K562 (cell line): ENCODE measurements at regions not wholly inside any gene's neighbourhood (a gene's known extent, or its start where the extent isn't known, plus 50 kb on each side); places are given as distances from the start of the nearest gene placed in this dataset.

Source experiments
- ATAC-seq: fragments of 200-7000 bp; cut with Tn5 transposase; 3 replicates; pipeline ENCODE4 v1.9.1; 2020; ENCODE audit warnings: moderate library complexity
- BruUV-seq: library from RNA; stranded (reverse); fragments of 400-500 nt; replicated peaks from 2 replicates; lab custom pipeline; 2021; lab: Mats Ljungman, UMichigan
- CTCF ChIA-PET: fragments of 300-600 bp; formaldehyde crosslinking; extraction: SDS; loops from one replicate; lab custom pipeline; 2021; ENCODE audit warnings: low intra/inter-chr PET ratio; lab: Yijun Ruan, JAX
- POLR2A ChIA-PET: fragments of 300-600, 350-650 bp; sonication (Branson Sonifier 250); formaldehyde crosslinking; extraction: SDS; loops from one replicate; lab custom pipeline; 2021; ENCODE audit warnings: antibody characterized with exemption, inconsistent platforms; lab: Yijun Ruan, JAX
- DNase-seq, 4 experiments: peaks; one replicate each; pipeline versions ENCODE4 v3.0.0 to v3.0.0-alpha.2; 2011 to 2018; ENCODE audit warnings: low spot score in 3 of 4, mixed read lengths in 3 of 4; ENCODE audit errors: extremely low read depth in 1 of 4
- FAIRE-seq: peaks from 2 replicates; lab custom pipeline; 2011; peaks lifted over from hg19 to GRCh38; lab: Jason Lieb, UNC
- H2AFZ ChIP-seq: 2 replicates; pipeline ENCODE4 v1.6.0; 2011; ENCODE audit warnings: low read depth, low read length, control low read depth, inconsistent platforms
- H3K27ac ChIP-seq: fragments of 200-600 bp; 3 replicates; pipeline ENCODE4 v1.8.0; 2011; ENCODE audit warnings: low read depth, mild to moderate bottlenecking, control low read depth, inconsistent platforms, low read length, moderate library complexity, mixed read lengths; ENCODE audit errors: extremely low read depth
- H3K27me3 ChIP-seq, 2 experiments: fragments of 300-600 bp in 1 of 2; 2 replicates in 1 of 2; 3 replicates in 1 of 2; pipeline versions ENCODE4 v1.6.0 to v1.8.0; 2011; ENCODE audit warnings: inconsistent platforms in 2 of 2, low read length in 2 of 2, mild to moderate bottlenecking in 1 of 2, mixed read lengths in 1 of 2, moderate library complexity in 1 of 2; ENCODE audit not compliant: control insufficient read depth in 2 of 2, insufficient read depth in 2 of 2
- H3K36me3 ChIP-seq: fragments of 300-600 bp; 3 replicates; pipeline ENCODE4 v1.8.0; 2011; ENCODE audit warnings: mild to moderate bottlenecking, low read length, inconsistent platforms; ENCODE audit not compliant: control insufficient read depth, insufficient read depth
- H3K4me1 ChIP-seq, 2 experiments: fragments of 200-600 bp in 1 of 2; replicated peaks in 1 of 2; 2 replicates in 1 of 2; 3 replicates in 1 of 2; pipeline versions ENCODE4 v1.5.1 to v1.8.0; 2011; ENCODE audit warnings: inconsistent platforms in 2 of 2, low read length in 2 of 2, mild to moderate bottlenecking in 1 of 2, mixed read lengths in 1 of 2, moderate library complexity in 1 of 2; ENCODE audit not compliant: control insufficient read depth in 2 of 2, insufficient read depth in 2 of 2
- H3K4me2 ChIP-seq: 2 replicates; pipeline ENCODE4 v1.6.1; 2011; ENCODE audit warnings: low read length, control low read depth, inconsistent platforms, mixed read lengths; ENCODE audit not compliant: insufficient read depth
- H3K4me3 ChIP-seq: fragments of 200-600 bp; sonication (generic), shearing (Covaris generic); 2 replicates; pipeline ENCODE4 v1.5.1; 2016; ENCODE audit warnings: control low read depth, inconsistent platforms
- H3K79me2 ChIP-seq: fragments of 200-600 bp; 3 replicates; pipeline ENCODE4 v1.8.0; 2011; ENCODE audit warnings: low read length, inconsistent platforms; ENCODE audit not compliant: control insufficient read depth, insufficient read depth
- H3K9ac ChIP-seq, 2 experiments: 2 replicates each; pipeline versions ENCODE4 v1.6.0 to v1.6.1; 2011; ENCODE audit warnings: low read depth in 2 of 2, low read length in 2 of 2, control low read depth in 1 of 2, inconsistent platforms in 1 of 2, mild to moderate bottlenecking in 1 of 2, mixed read lengths in 1 of 2; ENCODE audit not compliant: insufficient read depth in 1 of 2
- H3K9me1 ChIP-seq: one replicate; pipeline ENCODE4 v1.6.0; 2011; ENCODE audit warnings: inconsistent platforms, mild to moderate bottlenecking, low read length, moderate library complexity; ENCODE audit not compliant: control insufficient read depth, insufficient read depth
- H3K9me3 ChIP-seq: replicated peaks from 2 replicates; pipeline ENCODE4 v1.5.1; 2011; ENCODE audit warnings: low read depth, low read length, inconsistent platforms; ENCODE audit not compliant: control insufficient read depth, insufficient read depth
- H4K20me1 ChIP-seq: replicated peaks from 2 replicates; pipeline ENCODE4 v1.6.1; 2011; ENCODE audit warnings: low read length, inconsistent platforms, mixed read lengths; ENCODE audit not compliant: control insufficient read depth, insufficient read depth
- BACH1 ChIP-seq: fragments of 200-800 bp; sonication (Bioruptor generic); IDR thresholded peaks from 2 replicates; pipeline ENCODE4 v1.6.1; 2016; ENCODE audit warnings: missing genetic modification characterization, missing compliant biosample characterization
- CBX2 ChIP-seq: fragments of 200-600 bp; sonication (generic); IDR thresholded peaks from one replicate; pipeline ENCODE4 v1.6.1; 2012; ENCODE audit warnings: mild to moderate bottlenecking, low read length, inconsistent platforms; ENCODE audit not compliant: insufficient read depth, poor library complexity, severe bottlenecking
- CC2D1A ChIP-seq: fragments of 450-650 bp; IDR thresholded peaks from 2 replicates; pipeline ENCODE4 v1.6.1; 2017; ENCODE audit warnings: mild to moderate bottlenecking
- E2F4 ChIP-seq: sonication (generic); formaldehyde crosslinking; IDR thresholded peaks from 2 replicates; pipeline ENCODE4 v1.8.0; 2022; ENCODE audit warnings: mild to moderate bottlenecking, low read depth, missing genetic modification reagents
- E2F8 ChIP-seq: fragments of 450-650 bp; IDR thresholded peaks from 2 replicates; pipeline ENCODE4 v1.7.1; 2018; ENCODE audit warnings: mild to moderate bottlenecking, low read depth; ENCODE audit not compliant: partially characterized antibody
- GATAD2B ChIP-seq: fragments of 450-650 bp; IDR thresholded peaks from 2 replicates; pipeline ENCODE4 v1.6.1; 2017; ENCODE audit warnings: mild to moderate bottlenecking, borderline replicate concordance
- KAT8 ChIP-seq: fragments of 450-650 bp; IDR thresholded peaks from 2 replicates; pipeline ENCODE4 v1.6.1; 2016; ENCODE audit warnings: low read depth, mild to moderate bottlenecking
- KDM5B ChIP-seq: fragments of 200-600 bp; sonication (generic); IDR thresholded peaks from 2 replicates; pipeline ENCODE4 v1.6.1; 2012; ENCODE audit warnings: low read depth, mild to moderate bottlenecking, moderate library complexity, low read length, control low read depth, inconsistent platforms; ENCODE audit not compliant: insufficient replicate concordance
- NFE2 ChIP-seq: IDR thresholded peaks from 2 replicates; pipeline ENCODE4 v1.6.1; 2014; ENCODE audit warnings: antibody characterized with exemption, low read depth
- PBX2 ChIP-seq, 2 experiments: IDR thresholded peaks in 1 of 2; conservative IDR thresholded peaks in 1 of 2; 2 replicates each; pipeline ENCODE4 v1.6.1; 2016; ENCODE audit warnings: low read depth in 2 of 2, mild to moderate bottlenecking in 1 of 2, missing compliant biosample characterization in 1 of 2, missing genetic modification characterization in 1 of 2, moderate library complexity in 1 of 2
- PHF20 ChIP-seq: fragments of 450-650 bp; IDR thresholded peaks from 2 replicates; pipeline ENCODE4 v1.6.1; 2018; ENCODE audit not compliant: partially characterized antibody
- SLC30A9 ChIP-seq: fragments of 250-450 bp; sonication (Bioruptor Pico); IDR thresholded peaks from 2 replicates; pipeline ENCODE4 v1.8.0; 2022; ENCODE audit warnings: mild to moderate bottlenecking, moderate library complexity
- SRSF9 ChIP-seq: fragments of 200-400 bp; formaldehyde crosslinking; IDR thresholded peaks from 2 replicates; pipeline ENCODE4 v1.6.1; 2017; ENCODE audit warnings: low read depth, low read length, borderline replicate concordance
- TBP ChIP-seq: optimal IDR thresholded peaks from 2 replicates; pipeline ENCODE3; 2011; ENCODE audit warnings: low read depth, low read length, improper control_type of control experiment
- TOE1 ChIP-seq, 2 experiments: fragments of 450-650 bp in 1 of 2; sonication (generic) in 1 of 2; formaldehyde crosslinking in 1 of 2; IDR thresholded peaks; 2 replicates each; pipeline versions ENCODE4 v1.7.1 to v1.8.0; 2016 to 2022; ENCODE audit warnings: borderline replicate concordance in 2 of 2, mild to moderate bottlenecking in 2 of 2, antibody characterized with exemption in 1 of 2, inconsistent platforms in 1 of 2, low read depth in 1 of 2, missing genetic modification reagents in 1 of 2, moderate library complexity in 1 of 2
- ZNF707 ChIP-seq: fragments of 250-450 bp; sonication (Bioruptor Pico); conservative IDR thresholded peaks from 2 replicates; pipeline ENCODE4 v1.8.0; 2022; ENCODE audit warnings: inconsistent platforms, mild to moderate bottlenecking, moderate library complexity
- ZNF717 ChIP-seq: fragments of 250-450 bp; sonication (Bioruptor Pico); IDR thresholded peaks from 2 replicates; pipeline ENCODE4 v1.5.0; 2021
- WGBS: fragments of 100-300 bp; shearing (Covaris generic); methylation state at CpG from one replicate; pipeline ENCODE4 v1.1.6; 2016; ENCODE audit warnings: low coverage, mixed read lengths; ENCODE audit not compliant: insufficient coverage; ENCODE audit errors: missing lambda C conversion rate; 5-methylcytosine and 5-hydroxymethylcytosine counted together
- in situ Hi-C: fragments of 300-500 bp; cut with MboI; formaldehyde crosslinking; loops from 4 replicates; pipeline ENCODE4 v1.15.0; 2018; ENCODE audit warnings: inconsistent platforms, mixed read lengths
- intact Hi-C: fragments of 100-400 bp; cut with micrococcal nuclease; formaldehyde crosslinking; loops from 2 replicates; pipeline ENCODE4 v1.14.2; 2022

DNA sequence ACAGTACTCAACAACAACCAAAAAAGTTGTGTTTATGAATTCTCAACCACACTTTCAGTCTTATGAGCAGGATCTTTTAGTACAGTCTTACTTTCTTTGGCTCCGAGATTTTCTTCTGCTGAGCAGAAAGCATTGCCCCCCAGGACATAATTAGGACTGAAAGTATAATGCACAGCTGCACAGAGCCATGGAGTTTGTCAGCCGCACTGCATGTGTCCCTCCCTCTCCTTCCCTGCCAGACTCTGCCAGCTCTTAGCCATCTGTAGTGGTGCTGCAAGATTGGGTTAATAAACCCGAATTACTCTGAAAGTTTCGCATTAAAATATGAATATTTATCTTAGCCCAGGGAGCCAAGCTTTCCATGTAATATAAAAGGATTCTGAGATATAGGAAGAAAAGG, 179.6 kb upstream of the PTCHD4 start:
- no peaks in the 10 kb centered on the region for H3K79me2 ChIP-seq
- H3K4me2 ChIP-seq = no peak overlapping the region
- ATAC-seq = no peak
- no peaks in the 10 kb centered on the region for H3K27me3 ChIP-seq
- FAIRE-seq = no peak
- no peaks in the 10 kb centered on the region for H3K4me1 ChIP-seq
- no TSS peak for BruUV-seq
- H3K9me1 ChIP-seq = no peaks in the 10 kb centered on the region
- 0% methylated on average over 4 of the region's 4 CpGs for WGBS
- H3K36me3 ChIP-seq = no peaks in the 10 kb centered on the region
- ChIA-PET POLR2A (no interaction called here), CTCF (no interaction called here)
- no peak overlapping the region for H2AFZ ChIP-seq
- H3K27ac ChIP-seq = no peak overlapping the region
- no peak overlapping the region for H3K9ac ChIP-seq
- no peak for TF ChIP-seq E2F4
- TF ChIP-seq KDM5B = no peak
- no peak for TF ChIP-seq ZNF707 (CRISPR knock-in tag)
- TF ChIP-seq TOE1 (IDR thresholded peaks at IDR 0.05; ENCODE audit: borderline replicate concordance) = no peak
- no peak for TF ChIP-seq TOE1 (CRISPR knock-in tag; IDR thresholded peaks at IDR 0.05; ENCODE audit: borderline replicate concordance, low read depth)
- TF ChIP-seq PHF20 = no peak
- no peak for TF ChIP-seq GATAD2B
- TF ChIP-seq SLC30A9 (CRISPR knock-in tag) = no peak
- no peak for TF ChIP-seq CC2D1A
- no peak for TF ChIP-seq ZNF717
- TF ChIP-seq BACH1 (tag) = no peak
- TF ChIP-seq NFE2 = no peak
- TF ChIP-seq KAT8 = no peak
- TF ChIP-seq SRSF9 = no peak
- TF ChIP-seq PBX2 (CRISPR knock-in tag; IDR thresholded peaks at IDR 0.05; ENCODE audit: low read depth) = no peak
- TF ChIP-seq PBX2 (tag; conservative IDR thresholded peaks at IDR 0.05; ENCODE audit: low read depth) = no peak
- TF ChIP-seq CBX2 = no peak
- TF ChIP-seq E2F8 = no peak
- TF ChIP-seq TBP = no peak
- no peaks in the 10 kb centered on the region; the same call in 1 of the 2 replicates for H3K9me3 ChIP-seq
- no peak overlapping the region for H3K4me3 ChIP-seq
- no peaks in the 10 kb centered on the region for H4K20me1 ChIP-seq
- in situ Hi-C loops = no loop called here
- intact Hi-C loops = no loop called here
- no peak for DNase-seq
